IMR-90 (cell line): ENCODE measurements at regions not wholly inside any gene's neighbourhood (a gene's known extent, or its start where the extent isn't known, plus 50 kb on each side); places are given as distances from the start of the nearest gene placed in this dataset.

Source experiments
- BHLHE40 ChIP-seq: fragments of 150-350 bp; IDR thresholded peaks from 2 replicates; pipeline ENCODE4 v1.6.1; 2016; ENCODE audit warnings: mild to moderate bottlenecking, low read depth, low read length
- CEBPB ChIP-seq: IDR thresholded peaks from 2 replicates; pipeline ENCODE4 v1.6.1; 2012; ENCODE audit warnings: low read depth, low read length, improper control_type of control experiment
- CTCF ChIP-seq: conservative IDR thresholded peaks from 2 replicates; pipeline ENCODE4 v1.5.1; 2012; ENCODE audit warnings: mild to moderate bottlenecking, low read depth, low read length, improper control_type of control experiment
- MAFK ChIP-seq: IDR thresholded peaks from 2 replicates; pipeline ENCODE4 v1.6.1; 2012; ENCODE audit warnings: low read depth, low read length, improper control_type of control experiment
- MAZ ChIP-seq: IDR thresholded peaks from 2 replicates; pipeline ENCODE4 v1.6.1; 2012; ENCODE audit warnings: low read depth, mild to moderate bottlenecking, low read length, improper control_type of control experiment, moderate library complexity, borderline replicate concordance
- MXI1 ChIP-seq: IDR thresholded peaks from 2 replicates; pipeline ENCODE4 v1.6.1; 2012; ENCODE audit warnings: low read depth, mild to moderate bottlenecking, low read length, moderate library complexity, borderline replicate concordance
- NFE2L2 ChIP-seq: fragments of 150-350 bp; IDR thresholded peaks from 2 replicates; pipeline ENCODE4 v1.6.1; 2016; ENCODE audit warnings: low read depth, mild to moderate bottlenecking, low read length
- POLR2A ChIP-seq: IDR thresholded peaks from 2 replicates; pipeline ENCODE4 v1.6.1; 2012; ENCODE audit warnings: mild to moderate bottlenecking, low read depth, low read length
- RAD21 ChIP-seq: IDR thresholded peaks from 2 replicates; pipeline ENCODE4 v1.6.1; 2012; ENCODE audit warnings: low read length, improper control_type of control experiment
- RCOR1 ChIP-seq: IDR thresholded peaks from 2 replicates; pipeline ENCODE4 v1.6.1; 2012; ENCODE audit warnings: mild to moderate bottlenecking, low read length, improper control_type of control experiment; ENCODE audit not compliant: insufficient replicate concordance
- SMC3 ChIP-seq: fragments of 150-350 bp; IDR thresholded peaks from 2 replicates; pipeline ENCODE4 v1.6.1; 2016; ENCODE audit warnings: low read depth, mild to moderate bottlenecking, antibody characterized with exemption, low read length, moderate library complexity
- USF2 ChIP-seq: fragments of 150-350 bp; IDR thresholded peaks from 2 replicates; pipeline ENCODE4 v1.6.1; 2017; ENCODE audit warnings: mild to moderate bottlenecking, antibody characterized with exemption, low read length, low read depth
- TF ChIP-seq, protein P1 (sequence below): fragments of 150-350 bp; IDR thresholded peaks from 2 replicates; pipeline ENCODE4 v1.6.1; 2016; ENCODE audit warnings: low read depth, mild to moderate bottlenecking, low read length, moderate library complexity, borderline replicate concordance

DNA sequence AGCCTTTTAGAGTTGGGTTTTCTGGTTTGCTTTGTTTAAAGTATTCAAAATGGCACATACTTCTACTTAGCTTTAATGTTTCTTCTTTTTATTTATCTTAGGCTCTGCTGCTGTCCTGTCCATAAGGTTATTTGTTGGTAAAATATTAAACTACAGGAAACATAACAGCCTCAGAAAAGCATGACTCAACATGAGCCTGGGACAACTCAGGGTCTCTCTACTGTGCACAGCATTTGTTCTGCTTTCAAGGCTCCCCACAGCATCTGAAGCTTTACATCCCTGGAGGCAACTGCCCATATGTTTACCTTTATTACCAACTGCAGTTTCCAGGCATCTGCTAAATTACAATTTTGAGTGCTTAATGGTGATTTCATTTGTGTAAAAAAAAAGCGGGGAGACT is 954.2 kb upstream of the FBXO33 start:
- TF ChIP-seq MXI1: no peak
- TF ChIP-seq CTCF: no peak
- TF ChIP-seq MAFK: no peak
- no peak for TF ChIP-seq SMC3
- TF ChIP-seq POLR2A: no peak
- no peak for TF ChIP-seq RCOR1
- TF ChIP-seq, protein P1, sequence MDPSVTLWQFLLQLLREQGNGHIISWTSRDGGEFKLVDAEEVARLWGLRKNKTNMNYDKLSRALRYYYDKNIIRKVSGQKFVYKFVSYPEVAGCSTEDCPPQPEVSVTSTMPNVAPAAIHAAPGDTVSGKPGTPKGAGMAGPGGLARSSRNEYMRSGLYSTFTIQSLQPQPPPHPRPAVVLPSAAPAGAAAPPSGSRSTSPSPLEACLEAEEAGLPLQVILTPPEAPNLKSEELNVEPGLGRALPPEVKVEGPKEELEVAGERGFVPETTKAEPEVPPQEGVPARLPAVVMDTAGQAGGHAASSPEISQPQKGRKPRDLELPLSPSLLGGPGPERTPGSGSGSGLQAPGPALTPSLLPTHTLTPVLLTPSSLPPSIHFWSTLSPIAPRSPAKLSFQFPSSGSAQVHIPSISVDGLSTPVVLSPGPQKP: no peak
- no peak for TF ChIP-seq BHLHE40
- TF ChIP-seq USF2: no peak
- no peak for TF ChIP-seq CEBPB
- no peak for TF ChIP-seq RAD21
- no peak for TF ChIP-seq NFE2L2
- no peak for TF ChIP-seq MAZ
